ENCODE measurements at regions not wholly inside any gene's neighbourhood (a gene's known extent, or its start where the extent isn't known, plus 50 kb on each side); places are given as distances from the start of the nearest gene placed in this dataset.

GRCh38 chr14:97724265-97724731 is 927.1 kb downstream of the VRK1 start:
- Histone ChIP-seq H3K4me1 (ENCODE audit: control insufficient read depth, insufficient read depth, low read length) (no peaks in the 10 kb centered on the region), H3K9me3 (ENCODE audit: control insufficient read depth, insufficient read depth, low read length) (no peaks in the 10 kb centered on the region), H3K27me3 (ENCODE audit: control insufficient read depth, insufficient read depth, low read length) (no peaks in the 10 kb centered on the region), H3K27ac (ENCODE audit: low read depth, low read length) (no peak overlapping the region), H3K4me3 (ENCODE audit: low read depth, low read length) (no peak overlapping the region), H3K36me3 (ENCODE audit: control insufficient read depth, insufficient read depth, low read length) (no peaks in the 10 kb centered on the region)
- 88% methylated on average over 9 of the region's 9 CpGs for WGBS (ENCODE audit: insufficient coverage)
- no peak for DNase-seq (ENCODE audit: low read depth in 4 of 6, low spot score in 6 of 6)

- Histone ChIP-seq H3K27me3 (ENCODE audit: control insufficient read depth, insufficient read depth, low read length) (no peaks in the 10 kb centered on the region), H3K4me1 (ENCODE audit: control insufficient read depth, insufficient read depth, low read length) (no peaks in the 10 kb centered on the region), H3K9me3 (ENCODE audit: control insufficient read depth, insufficient read depth, low read length) (no peaks in the 10 kb centered on the region), H3K27ac (ENCODE audit: low read depth, low read length) (no peak overlapping the region), H3K36me3 (ENCODE audit: control insufficient read depth, insufficient read depth, low read length) (no peaks in the 10 kb centered on the region), H3K4me3 (ENCODE audit: low read depth, low read length) (no peak overlapping the region)
- WGBS (ENCODE audit: insufficient coverage) = 89% methylated on average over 3 of the region's 3 CpGs
- no peak for DNase-seq (ENCODE audit: low read depth in 4 of 6, low spot score in 6 of 6)
Measured at GRCh38 chr14:97726676-97727075, 929.5 kb downstream of the VRK1 start.

- H3K27me3 ChIP-seq (ENCODE audit: control insufficient read depth, insufficient read depth, low read length) = no peaks in the 10 kb centered on the region
- H3K4me1 ChIP-seq (ENCODE audit: control insufficient read depth, insufficient read depth, low read length) = no peaks in the 10 kb centered on the region
- no peak overlapping the region for H3K4me3 ChIP-seq (ENCODE audit: low read depth, low read length)
- no peaks in the 10 kb centered on the region for H3K36me3 ChIP-seq (ENCODE audit: control insufficient read depth, insufficient read depth, low read length)
- DNase-seq (ENCODE audit: low read depth in 4 of 6, low spot score in 6 of 6) = no peak
- 98% methylated on average over 4 of the region's 4 CpGs for WGBS (ENCODE audit: insufficient coverage)
- H3K9me3 ChIP-seq (ENCODE audit: control insufficient read depth, insufficient read depth, low read length) = no peaks in the 10 kb centered on the region
- no peak overlapping the region for H3K27ac ChIP-seq (ENCODE audit: low read depth, low read length)
Measured at GRCh38 chr14:97730706-97731105, 933.5 kb downstream of the VRK1 start.

- WGBS (ENCODE audit: insufficient coverage) = 88% methylated on average over 1 of the region's 2 CpGs
Measured at GRCh38 chr14:97731800-97732199, 934.6 kb downstream of the VRK1 start.

GRCh38 chr14:97747316-97747715 is 950.1 kb downstream of the VRK1 start:
- H3K27ac ChIP-seq (ENCODE audit: low read depth, low read length) = no peak overlapping the region
- DNase-seq (ENCODE audit: low read depth in 4 of 6, low spot score in 6 of 6) = peak in 4 of 6 donors; percentile 14 to 53 (median 19)
- H3K36me3 ChIP-seq (ENCODE audit: control insufficient read depth, insufficient read depth, low read length) = no peaks in the 10 kb centered on the region
- H3K4me3 ChIP-seq (ENCODE audit: low read depth, low read length) = no peak overlapping the region
- no CpG with 5 or more reads among the region's 2 CpGs for WGBS (ENCODE audit: insufficient coverage)
- H3K27me3 ChIP-seq (ENCODE audit: control insufficient read depth, insufficient read depth, low read length) = no peaks in the 10 kb centered on the region
- peaks cover 1% of the 10 kb centered on the region for H3K9me3 ChIP-seq (ENCODE audit: control insufficient read depth, insufficient read depth, low read length)
- no peaks in the 10 kb centered on the region for H3K4me1 ChIP-seq (ENCODE audit: control insufficient read depth, insufficient read depth, low read length)

More at GRCh38 chr14:97731800-97732199, 934.6 kb downstream of the VRK1 start:
- no peak overlapping the region for H3K27ac ChIP-seq (ENCODE audit: low read depth, low read length)
- H3K27me3 ChIP-seq (ENCODE audit: control insufficient read depth, insufficient read depth, low read length) = no peaks in the 10 kb centered on the region
- H3K4me1 ChIP-seq (ENCODE audit: control insufficient read depth, insufficient read depth, low read length) = no peaks in the 10 kb centered on the region
- no peaks in the 10 kb centered on the region for H3K36me3 ChIP-seq (ENCODE audit: control insufficient read depth, insufficient read depth, low read length)
- H3K9me3 ChIP-seq (ENCODE audit: control insufficient read depth, insufficient read depth, low read length) = no peaks in the 10 kb centered on the region
- DNase-seq (ENCODE audit: low read depth in 4 of 6, low spot score in 6 of 6) = no peak
- H3K4me3 ChIP-seq (ENCODE audit: low read depth, low read length) = no peak overlapping the region

GRCh38 chr14:97748616-97749015 is 951.4 kb downstream of the VRK1 start:
- H3K36me3 ChIP-seq (ENCODE audit: control insufficient read depth, insufficient read depth, low read length) = no peaks in the 10 kb centered on the region
- 84% methylated on average over 2 of the region's 5 CpGs for WGBS (ENCODE audit: insufficient coverage)
- no peak overlapping the region for H3K27ac ChIP-seq (ENCODE audit: low read depth, low read length)
- peaks cover 1% of the 10 kb centered on the region for H3K9me3 ChIP-seq (ENCODE audit: control insufficient read depth, insufficient read depth, low read length)
- H3K4me3 ChIP-seq (ENCODE audit: low read depth, low read length) = no peak overlapping the region
- no peak for DNase-seq (ENCODE audit: low read depth in 4 of 6, low spot score in 6 of 6)
- no peaks in the 10 kb centered on the region for H3K4me1 ChIP-seq (ENCODE audit: control insufficient read depth, insufficient read depth, low read length)
- no peaks in the 10 kb centered on the region for H3K27me3 ChIP-seq (ENCODE audit: control insufficient read depth, insufficient read depth, low read length)

- no peak overlapping the region for H3K4me3 ChIP-seq (ENCODE audit: low read depth, low read length)
- no peaks in the 10 kb centered on the region for H3K27me3 ChIP-seq (ENCODE audit: control insufficient read depth, insufficient read depth, low read length)
- H3K36me3 ChIP-seq (ENCODE audit: control insufficient read depth, insufficient read depth, low read length) = no peaks in the 10 kb centered on the region
- H3K9me3 ChIP-seq (ENCODE audit: control insufficient read depth, insufficient read depth, low read length) = no peaks in the 10 kb centered on the region
- H3K27ac ChIP-seq (ENCODE audit: low read depth, low read length) = no peak overlapping the region
- H3K4me1 ChIP-seq (ENCODE audit: control insufficient read depth, insufficient read depth, low read length) = no peaks in the 10 kb centered on the region
- no peak for DNase-seq (ENCODE audit: low read depth in 4 of 6, low spot score in 6 of 6)
- 61% methylated on average over 5 of the region's 6 CpGs for WGBS (ENCODE audit: insufficient coverage)
Measured at GRCh38 chr14:97757491-97757890, 960.3 kb downstream of the VRK1 start.

GRCh38 chr14:97760050-97760449 is 962.9 kb downstream of the VRK1 start:
- DNase-seq (ENCODE audit: low read depth in 4 of 6, low spot score in 6 of 6) = peak in 1 of 6 donors; percentile 13
- no peaks in the 10 kb centered on the region for H3K9me3 ChIP-seq (ENCODE audit: control insufficient read depth, insufficient read depth, low read length)
- no peak overlapping the region for H3K27ac ChIP-seq (ENCODE audit: low read depth, low read length)
- no peaks in the 10 kb centered on the region for H3K4me1 ChIP-seq (ENCODE audit: control insufficient read depth, insufficient read depth, low read length)
- no peak overlapping the region for H3K4me3 ChIP-seq (ENCODE audit: low read depth, low read length)
- no CpG with 5 or more reads among the region's 1 CpG for WGBS (ENCODE audit: insufficient coverage)
- H3K36me3 ChIP-seq (ENCODE audit: control insufficient read depth, insufficient read depth, low read length) = no peaks in the 10 kb centered on the region
- no peaks in the 10 kb centered on the region for H3K27me3 ChIP-seq (ENCODE audit: control insufficient read depth, insufficient read depth, low read length)

GRCh38 chr14:97762386-97762785 is 965.2 kb downstream of the VRK1 start:
- Histone ChIP-seq H3K36me3 (ENCODE audit: control insufficient read depth, insufficient read depth, low read length) (no peaks in the 10 kb centered on the region), H3K27me3 (ENCODE audit: control insufficient read depth, insufficient read depth, low read length) (no peaks in the 10 kb centered on the region), H3K4me1 (ENCODE audit: control insufficient read depth, insufficient read depth, low read length) (no peaks in the 10 kb centered on the region), H3K27ac (ENCODE audit: low read depth, low read length) (no peak overlapping the region), H3K9me3 (ENCODE audit: control insufficient read depth, insufficient read depth, low read length) (no peaks in the 10 kb centered on the region), H3K4me3 (ENCODE audit: low read depth, low read length) (no peak overlapping the region)
- no CpG with 5 or more reads among the region's 5 CpGs for WGBS (ENCODE audit: insufficient coverage)
- DNase-seq (ENCODE audit: low read depth in 4 of 6, low spot score in 6 of 6) = no peak

GRCh38 chr14:97771340-97772045 is 974.3 kb downstream of the VRK1 start:
- Histone ChIP-seq H3K9me3 (ENCODE audit: control insufficient read depth, insufficient read depth, low read length) (no peaks in the 10 kb centered on the region), H3K36me3 (ENCODE audit: control insufficient read depth, insufficient read depth, low read length) (no peaks in the 10 kb centered on the region), H3K27me3 (ENCODE audit: control insufficient read depth, insufficient read depth, low read length) (no peaks in the 10 kb centered on the region), H3K4me1 (ENCODE audit: control insufficient read depth, insufficient read depth, low read length) (no peaks in the 10 kb centered on the region), H3K27ac (ENCODE audit: low read depth, low read length) (no peak overlapping the region), H3K4me3 (ENCODE audit: low read depth, low read length) (no peak overlapping the region)
- DNase-seq (ENCODE audit: low read depth in 4 of 6, low spot score in 6 of 6) = no peak
- WGBS (ENCODE audit: insufficient coverage) = 80% methylated on average over 5 of the region's 8 CpGs

Measured in spinal cord (tissue), 9 donors.